ENCODE measurements at regions not wholly inside any gene's neighbourhood (a gene's known extent, or its start where the extent isn't known, plus 50 kb on each side); places are given as distances from the start of the nearest gene placed in this dataset.

- no peak for TF ChIP-seq GATA2 (IDR thresholded peaks at IDR 0.05; ENCODE audit: low read depth, low read length)
- no peak for TF ChIP-seq GATA3 (IDR thresholded peaks at IDR 0.05; ENCODE audit: low read depth, low read length)
Observed at GRCh38 chr5:121174351-121174750, 677.3 kb upstream of the FTMT start.

Data from SH-SY5Y (cell line).